K562 (cell line): ENCODE measurements at regions not wholly inside any gene's neighbourhood (a gene's known extent, or its start where the extent isn't known, plus 50 kb on each side); places are given as distances from the start of the nearest gene placed in this dataset.

ENCODE experiments used
- ATAC-seq: fragments of 200-7000 bp; cut with Tn5 transposase; 3 replicates; pipeline ENCODE4 v1.9.1; 2020; ENCODE audit warnings: moderate library complexity
- BruUV-seq: library from RNA; stranded (reverse); fragments of 400-500 nt; replicated peaks from 2 replicates; lab custom pipeline; 2021; lab: Mats Ljungman, UMichigan
- CTCF ChIA-PET: fragments of 300-600 bp; formaldehyde crosslinking; extraction: SDS; loops from one replicate; lab custom pipeline; 2021; ENCODE audit warnings: low intra/inter-chr PET ratio; lab: Yijun Ruan, JAX
- POLR2A ChIA-PET: fragments of 300-600, 350-650 bp; sonication (Branson Sonifier 250); formaldehyde crosslinking; extraction: SDS; loops from one replicate; lab custom pipeline; 2021; ENCODE audit warnings: antibody characterized with exemption, inconsistent platforms; lab: Yijun Ruan, JAX
- DNase-seq, 4 experiments: peaks; one replicate each; pipeline versions ENCODE4 v3.0.0 to v3.0.0-alpha.2; 2011 to 2018; ENCODE audit warnings: low spot score in 3 of 4, mixed read lengths in 3 of 4; ENCODE audit errors: extremely low read depth in 1 of 4
- FAIRE-seq: peaks from 2 replicates; lab custom pipeline; 2011; peaks lifted over from hg19 to GRCh38; lab: Jason Lieb, UNC
- H2AFZ ChIP-seq: 2 replicates; pipeline ENCODE4 v1.6.0; 2011; ENCODE audit warnings: low read depth, low read length, control low read depth, inconsistent platforms
- H3K27ac ChIP-seq: fragments of 200-600 bp; 3 replicates; pipeline ENCODE4 v1.8.0; 2011; ENCODE audit warnings: low read depth, mild to moderate bottlenecking, control low read depth, inconsistent platforms, low read length, moderate library complexity, mixed read lengths; ENCODE audit errors: extremely low read depth
- H3K27me3 ChIP-seq, 2 experiments: fragments of 300-600 bp in 1 of 2; 2 replicates in 1 of 2; 3 replicates in 1 of 2; pipeline versions ENCODE4 v1.6.0 to v1.8.0; 2011; ENCODE audit warnings: inconsistent platforms in 2 of 2, low read length in 2 of 2, mild to moderate bottlenecking in 1 of 2, mixed read lengths in 1 of 2, moderate library complexity in 1 of 2; ENCODE audit not compliant: control insufficient read depth in 2 of 2, insufficient read depth in 2 of 2
- H3K36me3 ChIP-seq: fragments of 300-600 bp; 3 replicates; pipeline ENCODE4 v1.8.0; 2011; ENCODE audit warnings: mild to moderate bottlenecking, low read length, inconsistent platforms; ENCODE audit not compliant: control insufficient read depth, insufficient read depth
- H3K4me1 ChIP-seq, 2 experiments: fragments of 200-600 bp in 1 of 2; replicated peaks in 1 of 2; 2 replicates in 1 of 2; 3 replicates in 1 of 2; pipeline versions ENCODE4 v1.5.1 to v1.8.0; 2011; ENCODE audit warnings: inconsistent platforms in 2 of 2, low read length in 2 of 2, mild to moderate bottlenecking in 1 of 2, mixed read lengths in 1 of 2, moderate library complexity in 1 of 2; ENCODE audit not compliant: control insufficient read depth in 2 of 2, insufficient read depth in 2 of 2
- H3K4me2 ChIP-seq: 2 replicates; pipeline ENCODE4 v1.6.1; 2011; ENCODE audit warnings: low read length, control low read depth, inconsistent platforms, mixed read lengths; ENCODE audit not compliant: insufficient read depth
- H3K4me3 ChIP-seq: fragments of 200-600 bp; sonication (generic), shearing (Covaris generic); 2 replicates; pipeline ENCODE4 v1.5.1; 2016; ENCODE audit warnings: control low read depth, inconsistent platforms
- H3K79me2 ChIP-seq: fragments of 200-600 bp; 3 replicates; pipeline ENCODE4 v1.8.0; 2011; ENCODE audit warnings: low read length, inconsistent platforms; ENCODE audit not compliant: control insufficient read depth, insufficient read depth
- H3K9ac ChIP-seq, 2 experiments: 2 replicates each; pipeline versions ENCODE4 v1.6.0 to v1.6.1; 2011; ENCODE audit warnings: low read depth in 2 of 2, low read length in 2 of 2, control low read depth in 1 of 2, inconsistent platforms in 1 of 2, mild to moderate bottlenecking in 1 of 2, mixed read lengths in 1 of 2; ENCODE audit not compliant: insufficient read depth in 1 of 2
- H3K9me1 ChIP-seq: one replicate; pipeline ENCODE4 v1.6.0; 2011; ENCODE audit warnings: inconsistent platforms, mild to moderate bottlenecking, low read length, moderate library complexity; ENCODE audit not compliant: control insufficient read depth, insufficient read depth
- H3K9me3 ChIP-seq: replicated peaks from 2 replicates; pipeline ENCODE4 v1.5.1; 2011; ENCODE audit warnings: low read depth, low read length, inconsistent platforms; ENCODE audit not compliant: control insufficient read depth, insufficient read depth
- H4K20me1 ChIP-seq: replicated peaks from 2 replicates; pipeline ENCODE4 v1.6.1; 2011; ENCODE audit warnings: low read length, inconsistent platforms, mixed read lengths; ENCODE audit not compliant: control insufficient read depth, insufficient read depth
- ARID2 ChIP-seq: fragments of 450-650 bp; IDR thresholded peaks from 2 replicates; pipeline ENCODE4 v1.6.1; 2017; ENCODE audit warnings: antibody characterized with exemption, mild to moderate bottlenecking
- ATF3 ChIP-seq, 2 experiments: fragments of 450-650 bp in 1 of 2; sonication (generic) in 1 of 2; formaldehyde crosslinking in 1 of 2; IDR thresholded peaks in 1 of 2; conservative IDR thresholded peaks in 1 of 2; 2 replicates each; pipeline versions ENCODE4 v1.6.1 to v1.8.1; 2016 to 2023; ENCODE audit warnings: mild to moderate bottlenecking in 2 of 2, moderate library complexity in 2 of 2, inconsistent platforms in 1 of 2, missing genetic modification reagents in 1 of 2
- C11orf30 ChIP-seq: fragments of 450-650 bp; IDR thresholded peaks from 2 replicates; pipeline ENCODE4 v1.6.1; 2016; ENCODE audit warnings: low read depth, mild to moderate bottlenecking
- ETV6 ChIP-seq, 3 experiments: fragments of 150-350 bp in 1 of 3; sonication (generic) in 1 of 3; formaldehyde crosslinking in 1 of 3; IDR thresholded peaks; 2 replicates each; pipeline versions ENCODE4 v1.6.1 to v1.8.0; 2014 to 2022; ENCODE audit warnings: borderline replicate concordance in 2 of 3, low read depth in 2 of 3, antibody characterized with exemption in 1 of 3, low read length in 1 of 3, mild to moderate bottlenecking in 1 of 3, missing genetic modification reagents in 1 of 3
- LCOR ChIP-seq: sonication (generic); formaldehyde crosslinking; IDR thresholded peaks from 2 replicates; pipeline ENCODE4 v1.8.0; 2022; ENCODE audit warnings: mild to moderate bottlenecking, missing genetic modification reagents
- MEF2D ChIP-seq: conservative IDR thresholded peaks from 2 replicates; pipeline ENCODE4 v1.6.1; 2016; ENCODE audit warnings: low read depth, missing genetic modification characterization, missing compliant biosample characterization
- NEUROD1 ChIP-seq: fragments of 150-350 bp; IDR thresholded peaks from 2 replicates; pipeline ENCODE4 v1.6.1; 2014; ENCODE audit warnings: borderline replicate concordance, low read length, low read depth; ENCODE audit not compliant: partially characterized antibody
- NR0B1 ChIP-seq: fragments of 450-650 bp; IDR thresholded peaks from one replicate; pipeline ENCODE4 v1.6.1; 2018; ENCODE audit warnings: mild to moderate bottlenecking, moderate library complexity; ENCODE audit not compliant: partially characterized antibody
- POLR2A ChIP-seq: fragments of 450-650 bp; conservative IDR thresholded peaks from 2 replicates; pipeline ENCODE4 v1.6.1; 2016
- WHSC1 ChIP-seq: IDR thresholded peaks from one replicate; pipeline ENCODE4 v1.6.1; 2012; ENCODE audit warnings: low read length, control low read depth, inconsistent platforms
- ZNF830 ChIP-seq: fragments of 250-450 bp; sonication (Bioruptor Pico); IDR thresholded peaks from 2 replicates; pipeline ENCODE4 v1.5.0; 2021; ENCODE audit warnings: mild to moderate bottlenecking
- ZZZ3 ChIP-seq: fragments of 450-650 bp; IDR thresholded peaks from 2 replicates; pipeline ENCODE4 v1.6.1; 2016; ENCODE audit warnings: antibody characterized with exemption, mild to moderate bottlenecking, moderate library complexity
- WGBS: fragments of 100-300 bp; shearing (Covaris generic); methylation state at CpG from one replicate; pipeline ENCODE4 v1.1.6; 2016; ENCODE audit warnings: low coverage, mixed read lengths; ENCODE audit not compliant: insufficient coverage; ENCODE audit errors: missing lambda C conversion rate; 5-methylcytosine and 5-hydroxymethylcytosine counted together
- in situ Hi-C: fragments of 300-500 bp; cut with MboI; formaldehyde crosslinking; loops from 4 replicates; pipeline ENCODE4 v1.15.0; 2018; ENCODE audit warnings: inconsistent platforms, mixed read lengths
- intact Hi-C: fragments of 100-400 bp; cut with micrococcal nuclease; formaldehyde crosslinking; loops from 2 replicates; pipeline ENCODE4 v1.14.2; 2022
- TF ChIP-seq, protein P1 (sequence below), 2 experiments: fragments of 450-650 bp; IDR thresholded peaks; 2 replicates each; pipeline ENCODE4 v1.6.1; 2016
- TF ChIP-seq, protein P2 (sequence below): sonication (generic); formaldehyde crosslinking; IDR thresholded peaks from 2 replicates; pipeline ENCODE4 v1.8.0; 2023; ENCODE audit warnings: missing genetic modification reagents, mild to moderate bottlenecking, borderline replicate concordance

GRCh38 chr5:51466214-51466613, 83.0 kb downstream of the ISL1 start:
- ChIA-PET POLR2A (no interaction called here), CTCF (no interaction called here)
- Histone ChIP-seq H3K27me3 (no peaks in the 10 kb centered on the region), H3K27ac (no peak overlapping the region), H3K9me1 (no peaks in the 10 kb centered on the region), H3K9ac (no peak overlapping the region), H3K9me3 (no peaks in the 10 kb centered on the region; the same call in 1 of the 2 replicates), H3K36me3 (no peaks in the 10 kb centered on the region), H3K79me2 (no peaks in the 10 kb centered on the region), H4K20me1 (no peaks in the 10 kb centered on the region), H3K4me3 (no peak overlapping the region), H3K4me2 (no peak overlapping the region), H2AFZ (no peak overlapping the region), H3K4me1 (no peaks in the 10 kb centered on the region)
- in situ Hi-C loops (no loop called here), intact Hi-C loops (no loop called here)
- no peak for ATAC-seq
- DNase-seq: no peak
- BruUV-seq: no TSS peak
- no peak for FAIRE-seq
- 0% methylated on average over 2 of the region's 2 CpGs for WGBS
- TF ChIP-seq WHSC1 (no peak), MEF2D (tag) (no peak), POLR2A (no peak), LCOR (CRISPR knock-in tag) (no peak), ARID2 (no peak), NEUROD1 (no peak), ETV6 (IDR thresholded peaks at IDR 0.05; ENCODE audit: borderline replicate concordance in 1 of 2, low read depth in 2 of 2, low read length in 1 of 2) (no peak), ETV6 (CRISPR knock-in tag; IDR thresholded peaks at IDR 0.05; ENCODE audit: borderline replicate concordance) (no peak), C11orf30 (no peak), NR0B1 (no peak), ZNF830 (CRISPR knock-in tag) (no peak), ZZZ3 (no peak), ATF3 (IDR thresholded peaks at IDR 0.05) (no peak), ATF3 (CRISPR knock-in tag; conservative IDR thresholded peaks at IDR 0.05) (no peak)
- TF ChIP-seq, protein P1, sequence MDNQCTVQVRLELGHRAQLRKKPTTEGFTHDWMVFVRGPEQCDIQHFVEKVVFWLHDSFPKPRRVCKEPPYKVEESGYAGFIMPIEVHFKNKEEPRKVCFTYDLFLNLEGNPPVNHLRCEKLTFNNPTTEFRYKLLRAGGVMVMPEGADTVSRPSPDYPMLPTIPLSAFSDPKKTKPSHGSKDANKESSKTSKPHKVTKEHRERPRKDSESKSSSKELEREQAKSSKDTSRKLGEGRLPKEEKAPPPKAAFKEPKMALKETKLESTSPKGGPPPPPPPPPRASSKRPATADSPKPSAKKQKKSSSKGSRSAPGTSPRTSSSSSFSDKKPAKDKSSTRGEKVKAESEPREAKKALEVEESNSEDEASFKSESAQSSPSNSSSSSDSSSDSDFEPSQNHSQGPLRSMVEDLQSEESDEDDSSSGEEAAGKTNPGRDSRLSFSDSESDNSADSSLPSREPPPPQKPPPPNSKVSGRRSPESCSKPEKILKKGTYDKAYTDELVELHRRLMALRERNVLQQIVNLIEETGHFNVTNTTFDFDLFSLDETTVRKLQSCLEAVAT (IDR thresholded peaks at IDR 0.05): no peak
- TF ChIP-seq, protein P2, sequence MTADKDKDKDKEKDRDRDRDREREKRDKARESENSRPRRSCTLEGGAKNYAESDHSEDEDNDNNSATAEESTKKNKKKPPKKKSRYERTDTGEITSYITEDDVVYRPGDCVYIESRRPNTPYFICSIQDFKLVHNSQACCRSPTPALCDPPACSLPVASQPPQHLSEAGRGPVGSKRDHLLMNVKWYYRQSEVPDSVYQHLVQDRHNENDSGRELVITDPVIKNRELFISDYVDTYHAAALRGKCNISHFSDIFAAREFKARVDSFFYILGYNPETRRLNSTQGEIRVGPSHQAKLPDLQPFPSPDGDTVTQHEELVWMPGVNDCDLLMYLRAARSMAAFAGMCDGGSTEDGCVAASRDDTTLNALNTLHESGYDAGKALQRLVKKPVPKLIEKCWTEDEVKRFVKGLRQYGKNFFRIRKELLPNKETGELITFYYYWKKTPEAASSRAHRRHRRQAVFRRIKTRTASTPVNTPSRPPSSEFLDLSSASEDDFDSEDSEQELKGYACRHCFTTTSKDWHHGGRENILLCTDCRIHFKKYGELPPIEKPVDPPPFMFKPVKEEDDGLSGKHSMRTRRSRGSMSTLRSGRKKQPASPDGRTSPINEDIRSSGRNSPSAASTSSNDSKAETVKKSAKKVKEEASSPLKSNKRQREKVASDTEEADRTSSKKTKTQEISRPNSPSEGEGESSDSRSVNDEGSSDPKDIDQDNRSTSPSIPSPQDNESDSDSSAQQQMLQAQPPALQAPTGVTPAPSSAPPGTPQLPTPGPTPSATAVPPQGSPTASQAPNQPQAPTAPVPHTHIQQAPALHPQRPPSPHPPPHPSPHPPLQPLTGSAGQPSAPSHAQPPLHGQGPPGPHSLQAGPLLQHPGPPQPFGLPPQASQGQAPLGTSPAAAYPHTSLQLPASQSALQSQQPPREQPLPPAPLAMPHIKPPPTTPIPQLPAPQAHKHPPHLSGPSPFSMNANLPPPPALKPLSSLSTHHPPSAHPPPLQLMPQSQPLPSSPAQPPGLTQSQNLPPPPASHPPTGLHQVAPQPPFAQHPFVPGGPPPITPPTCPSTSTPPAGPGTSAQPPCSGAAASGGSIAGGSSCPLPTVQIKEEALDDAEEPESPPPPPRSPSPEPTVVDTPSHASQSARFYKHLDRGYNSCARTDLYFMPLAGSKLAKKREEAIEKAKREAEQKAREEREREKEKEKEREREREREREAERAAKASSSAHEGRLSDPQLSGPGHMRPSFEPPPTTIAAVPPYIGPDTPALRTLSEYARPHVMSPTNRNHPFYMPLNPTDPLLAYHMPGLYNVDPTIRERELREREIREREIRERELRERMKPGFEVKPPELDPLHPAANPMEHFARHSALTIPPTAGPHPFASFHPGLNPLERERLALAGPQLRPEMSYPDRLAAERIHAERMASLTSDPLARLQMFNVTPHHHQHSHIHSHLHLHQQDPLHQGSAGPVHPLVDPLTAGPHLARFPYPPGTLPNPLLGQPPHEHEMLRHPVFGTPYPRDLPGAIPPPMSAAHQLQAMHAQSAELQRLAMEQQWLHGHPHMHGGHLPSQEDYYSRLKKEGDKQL (CRISPR knock-in tag): no peak
